ENCODE measurements at regions not wholly inside any gene's neighbourhood (a gene's known extent, or its start where the extent isn't known, plus 50 kb on each side); places are given as distances from the start of the nearest gene placed in this dataset.

DNA sequence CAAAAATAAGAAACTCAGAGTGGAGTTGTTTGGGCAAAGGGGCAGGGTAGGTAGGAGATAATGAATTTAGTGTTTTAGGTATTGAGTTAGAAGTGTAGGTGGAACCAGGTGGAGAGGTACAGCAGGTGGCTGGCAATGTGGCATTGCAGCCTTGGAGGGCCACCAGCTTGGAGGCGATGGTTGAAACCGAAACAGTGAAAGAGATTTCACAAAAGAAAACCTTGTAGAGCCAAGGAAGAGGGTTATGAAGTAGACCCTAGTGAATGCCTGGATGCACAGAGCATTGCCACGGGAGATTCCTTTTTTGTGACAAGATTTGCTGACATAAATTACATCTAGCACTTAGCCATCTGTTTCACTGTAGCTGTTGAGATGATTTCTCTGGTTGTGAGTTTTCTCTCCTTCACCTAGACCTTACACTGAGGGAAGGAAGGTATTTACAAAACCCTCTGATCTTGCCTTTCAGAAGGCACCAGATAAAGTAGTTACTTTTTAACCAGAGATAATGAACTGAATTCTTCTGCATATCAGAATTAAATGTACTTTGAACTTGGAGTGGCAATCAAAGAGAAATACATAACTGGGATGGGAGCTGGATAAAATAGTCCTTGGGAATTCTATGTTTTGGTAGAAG, 104.1 kb upstream of the CASK start:
- H3K9me3 ChIP-seq (ENCODE audit: control extremely low read depth in 1 of 3, control insufficient read depth in 2 of 3, insufficient read depth in 1 of 3, low read length in 2 of 3), result no peaks in the 10 kb centered on the region

DNA sequence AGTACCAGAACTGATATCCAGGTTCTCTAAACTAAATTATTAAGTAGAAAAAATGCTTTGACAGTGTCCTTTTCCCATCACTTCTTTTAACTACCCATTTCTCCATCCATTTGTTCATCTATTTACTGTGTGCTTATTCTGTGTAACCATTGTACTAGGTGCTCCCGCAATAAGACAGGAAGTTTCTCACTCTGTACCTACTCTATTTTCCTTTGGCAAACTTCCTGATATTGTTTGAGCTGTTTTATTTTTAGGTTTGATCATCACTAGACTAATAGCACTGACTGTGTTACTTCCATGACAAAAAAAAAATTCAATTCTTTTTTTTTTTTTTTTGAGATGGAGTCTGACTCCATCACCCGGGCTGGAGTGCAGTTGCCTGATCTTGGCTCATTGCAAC, 102.5 kb upstream of the CASK start:
- H3K27ac Mint-ChIP-seq, result no peak overlapping the region
- no peak overlapping the region for H3K4me3 ChIP-seq (ENCODE audit: control extremely low read depth in 1 of 5, extremely low read depth in 1 of 5, insufficient read depth in 1 of 5, low read depth in 2 of 5, low read length in 4 of 5)
- no peaks in the 10 kb centered on the region for H3K9me3 Mint-ChIP-seq (ENCODE audit: insufficient read depth)
- H4K20me1 ChIP-seq (ENCODE audit: control insufficient read depth, insufficient read depth, low read length, poor library complexity, severe bottlenecking), result no peaks in the 10 kb centered on the region
- WGBS (ENCODE audit: insufficient coverage), result no CpG with 5 or more reads among the region's 2 CpGs
- H3K4me1 Mint-ChIP-seq, result no peaks in the 10 kb centered on the region
- no peaks in the 10 kb centered on the region for H3K9me3 ChIP-seq (ENCODE audit: control extremely low read depth in 1 of 3, control insufficient read depth in 2 of 3, insufficient read depth in 1 of 3, low read length in 2 of 3)
- H3K27me3 ChIP-seq (replicated peaks in 1 of 4; ENCODE audit: control extremely low read depth in 1 of 4, control insufficient read depth in 3 of 4, insufficient read depth in 4 of 4, low read length in 3 of 4), result peaks cover 0 to 2% (median 0%) of the 10 kb centered on the region in 4 experiments
- DNase-seq, result no peak
- H3K4me1 ChIP-seq (ENCODE audit: control insufficient read depth in 2 of 2, insufficient read depth in 2 of 2, low read length in 2 of 2), result no peaks in the 10 kb centered on the region
- intact Hi-C loops (cut with micrococcal nuclease), result no loop called here
- H3K36me3 ChIP-seq (replicated peaks in 1 of 2; ENCODE audit: control extremely low read depth in 1 of 2, control insufficient read depth in 1 of 2, extremely low read depth in 1 of 2, insufficient read depth in 2 of 2, low read length in 1 of 2), result no peaks in the 10 kb centered on the region
- no peak overlapping the region for H2AFZ ChIP-seq (ENCODE audit: insufficient read depth, low read depth, low read length, poor library complexity, severe bottlenecking)
- H3K27me3 Mint-ChIP-seq, result peaks cover 4% of the 10 kb centered on the region
- POLR2A ChIA-PET, result no interaction called here
- no peaks in the 10 kb centered on the region for H3K79me2 ChIP-seq (ENCODE audit: control insufficient read depth, insufficient read depth, low read length)
- CTCF ChIA-PET, result no interaction called here
- no peak overlapping the region for H3K4me2 ChIP-seq (replicated peaks; ENCODE audit: low read depth, low read length, poor library complexity, severe bottlenecking)
- no peak overlapping the region for H3K4me3 Mint-ChIP-seq
- H3K9ac ChIP-seq (ENCODE audit: low read length), result no peak overlapping the region
- TF ChIP-seq, protein P1, sequence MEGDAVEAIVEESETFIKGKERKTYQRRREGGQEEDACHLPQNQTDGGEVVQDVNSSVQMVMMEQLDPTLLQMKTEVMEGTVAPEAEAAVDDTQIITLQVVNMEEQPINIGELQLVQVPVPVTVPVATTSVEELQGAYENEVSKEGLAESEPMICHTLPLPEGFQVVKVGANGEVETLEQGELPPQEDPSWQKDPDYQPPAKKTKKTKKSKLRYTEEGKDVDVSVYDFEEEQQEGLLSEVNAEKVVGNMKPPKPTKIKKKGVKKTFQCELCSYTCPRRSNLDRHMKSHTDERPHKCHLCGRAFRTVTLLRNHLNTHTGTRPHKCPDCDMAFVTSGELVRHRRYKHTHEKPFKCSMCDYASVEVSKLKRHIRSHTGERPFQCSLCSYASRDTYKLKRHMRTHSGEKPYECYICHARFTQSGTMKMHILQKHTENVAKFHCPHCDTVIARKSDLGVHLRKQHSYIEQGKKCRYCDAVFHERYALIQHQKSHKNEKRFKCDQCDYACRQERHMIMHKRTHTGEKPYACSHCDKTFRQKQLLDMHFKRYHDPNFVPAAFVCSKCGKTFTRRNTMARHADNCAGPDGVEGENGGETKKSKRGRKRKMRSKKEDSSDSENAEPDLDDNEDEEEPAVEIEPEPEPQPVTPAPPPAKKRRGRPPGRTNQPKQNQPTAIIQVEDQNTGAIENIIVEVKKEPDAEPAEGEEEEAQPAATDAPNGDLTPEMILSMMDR (IDR thresholded peaks at IDR 0.05), result no peak
- TF ChIP-seq EZH2 (IDR thresholded peaks at IDR 0.05; ENCODE audit: borderline replicate concordance, insufficient read depth, low read depth, low read length, poor library complexity, severe bottlenecking), result no peak
- ATAC-seq (ENCODE audit: low read depth), result no peak
- no peak overlapping the region for H3K27ac ChIP-seq (ENCODE audit: low read length in 2 of 2)

More for the DNA sequence above, 104.1 kb upstream of the CASK start:
- no peak overlapping the region for H3K27ac Mint-ChIP-seq
- no peak for TF ChIP-seq EZH2 (IDR thresholded peaks at IDR 0.05; ENCODE audit: borderline replicate concordance, insufficient read depth, low read depth, low read length, poor library complexity, severe bottlenecking)
- TF ChIP-seq, protein P1 (IDR thresholded peaks at IDR 0.05), result no peak
- WGBS (ENCODE audit: insufficient coverage), result no CpG with 5 or more reads among the region's 3 CpGs
- H3K27me3 ChIP-seq (replicated peaks in 1 of 4; ENCODE audit: control extremely low read depth in 1 of 4, control insufficient read depth in 3 of 4, insufficient read depth in 4 of 4, low read length in 3 of 4), result peaks cover 0 to 2% (median 0%) of the 10 kb centered on the region in 4 experiments
- ChIA-PET POLR2A (no interaction called here), CTCF (interaction anchor here (0.6 kb wide), 1 partner anchor 137 kb away, joined by 4 read pairs; no protein-coding TSS in a partner anchor)
- no peaks in the 10 kb centered on the region for H4K20me1 ChIP-seq (ENCODE audit: control insufficient read depth, insufficient read depth, low read length, poor library complexity, severe bottlenecking)
- H3K4me3 ChIP-seq (ENCODE audit: control extremely low read depth in 1 of 5, extremely low read depth in 1 of 5, insufficient read depth in 1 of 5, low read depth in 2 of 5, low read length in 4 of 5), result no peak overlapping the region
- H3K4me3 Mint-ChIP-seq, result no peak overlapping the region
- no peak overlapping the region for H3K9ac ChIP-seq (ENCODE audit: low read length)
- H3K36me3 ChIP-seq (replicated peaks in 1 of 2; ENCODE audit: control extremely low read depth in 1 of 2, control insufficient read depth in 1 of 2, extremely low read depth in 1 of 2, insufficient read depth in 2 of 2, low read length in 1 of 2), result no peaks in the 10 kb centered on the region
- no peaks in the 10 kb centered on the region for H3K4me1 Mint-ChIP-seq
- intact Hi-C loops (cut with micrococcal nuclease), result no loop called here
- ATAC-seq (ENCODE audit: low read depth) (no peak), DNase-seq (no peak)
- H3K27ac ChIP-seq (ENCODE audit: low read length in 2 of 2), result no peak overlapping the region
- H3K4me1 ChIP-seq (ENCODE audit: control insufficient read depth in 2 of 2, insufficient read depth in 2 of 2, low read length in 2 of 2), result no peaks in the 10 kb centered on the region
- H3K4me2 ChIP-seq (replicated peaks; ENCODE audit: low read depth, low read length, poor library complexity, severe bottlenecking), result no peak overlapping the region
- H3K9me3 Mint-ChIP-seq (ENCODE audit: insufficient read depth), result no peaks in the 10 kb centered on the region
- H3K27me3 Mint-ChIP-seq, result peaks cover 8% of the 10 kb centered on the region
- H3K79me2 ChIP-seq (ENCODE audit: control insufficient read depth, insufficient read depth, low read length), result no peaks in the 10 kb centered on the region
- no peak overlapping the region for H2AFZ ChIP-seq (ENCODE audit: insufficient read depth, low read depth, low read length, poor library complexity, severe bottlenecking)
